Neural cell (in vitro differentiated cells): ENCODE measurements at regions not wholly inside any gene's neighbourhood (a gene's known extent, or its start where the extent isn't known, plus 50 kb on each side); places are given as distances from the start of the nearest gene placed in this dataset.

Source experiments
- H2AFZ ChIP-seq: fragments of 200-600, 300-800 bp; sonication (generic), shearing (Covaris generic); 2 replicates; pipeline ENCODE4 v1.6.0; 2014; ENCODE audit warnings: low read depth, mild to moderate bottlenecking, antibody characterized with exemption, low read length, moderate library complexity
- H3F3A ChIP-seq: fragments of 200-600 bp; shearing (Covaris generic); 2 replicates; pipeline ENCODE4 v1.6.1; 2016; ENCODE audit warnings: mild to moderate bottlenecking, moderate library complexity, mixed read lengths, antibody characterized with exemption, low read length; ENCODE audit not compliant: insufficient read depth, poor library complexity, severe bottlenecking
- H3K27ac ChIP-seq: fragments of 200-600, 300-800 bp; sonication (generic), shearing (Covaris generic); 2 replicates; pipeline ENCODE4 v1.5.1; 2014; ENCODE audit warnings: mild to moderate bottlenecking, low read length, moderate library complexity
- H3K27me3 ChIP-seq: fragments of 300-800, 200-600 bp; sonication (generic), shearing (Covaris generic); 2 replicates; pipeline ENCODE4 v1.6.0; 2014; ENCODE audit warnings: mild to moderate bottlenecking, low read depth, low read length, moderate library complexity; ENCODE audit not compliant: insufficient read depth
- H3K36me3 ChIP-seq: fragments of 300-800, 200-600 bp; sonication (generic), shearing (Covaris generic); 2 replicates; pipeline ENCODE4 v1.5.1; 2014; ENCODE audit warnings: mild to moderate bottlenecking, antibody characterized with exemption, low read length, moderate library complexity; ENCODE audit not compliant: insufficient read depth
- H3K4me2 ChIP-seq: fragments of 300-800, 200-600 bp; sonication (generic), shearing (Covaris generic); 2 replicates; pipeline ENCODE4 v1.6.0; 2014; ENCODE audit warnings: mild to moderate bottlenecking, low read length
- H3K4me3 ChIP-seq: fragments of 300-800, 200-600 bp; sonication (generic), shearing (Covaris generic); 2 replicates; pipeline ENCODE4 v1.5.1; 2014; ENCODE audit warnings: mild to moderate bottlenecking, low read length, moderate library complexity
- H3K79me2 ChIP-seq: fragments of 200-600 bp; shearing (Covaris generic); replicated peaks from 2 replicates; pipeline ENCODE4 v1.6.0; 2014; ENCODE audit warnings: mild to moderate bottlenecking, low read length, moderate library complexity; ENCODE audit not compliant: insufficient read depth
- H3K9ac ChIP-seq: fragments of 300-800, 200-600 bp; sonication (generic), shearing (Covaris generic); 2 replicates; pipeline ENCODE4 v1.6.1; 2016; ENCODE audit warnings: mild to moderate bottlenecking, low read length, mixed read lengths
- H3K9me2 ChIP-seq: fragments of 200-600 bp; shearing (Covaris generic); 2 replicates; pipeline ENCODE4 v1.6.1; 2016; ENCODE audit warnings: mild to moderate bottlenecking, low read length, mixed read lengths; ENCODE audit not compliant: insufficient read depth
- H3K9me3 ChIP-seq: fragments of 200-600, 300-800 bp; sonication (generic), shearing (Covaris generic); 2 replicates; pipeline ENCODE4 v1.6.1; 2016; ENCODE audit warnings: mild to moderate bottlenecking, mixed run types, low read length, moderate library complexity, mixed read lengths
- H4K20me1 ChIP-seq: fragments of 200-600 bp; shearing (Covaris generic); 2 replicates; pipeline ENCODE4 v1.6.1; 2016; ENCODE audit warnings: mild to moderate bottlenecking, mixed run types; ENCODE audit not compliant: insufficient read depth
- EP300 ChIP-seq: fragments of 450-650 bp; conservative IDR thresholded peaks from 2 replicates; pipeline ENCODE4 v1.6.1; 2014; ENCODE audit warnings: antibody characterized with exemption, mild to moderate bottlenecking, moderate library complexity; ENCODE audit not compliant: poor library complexity, severe bottlenecking
- EZH2 ChIP-seq: fragments of 200-600, 300-800 bp; shearing (Covaris generic), sonication (generic); IDR thresholded peaks from 2 replicates; pipeline ENCODE4 v1.6.1; 2014; ENCODE audit warnings: antibody characterized with exemption, low read length, borderline replicate concordance, mild to moderate bottlenecking; ENCODE audit not compliant: insufficient read depth, poor library complexity, severe bottlenecking
- MXI1 ChIP-seq: fragments of 450-650 bp; conservative IDR thresholded peaks from 2 replicates; pipeline ENCODE4 v1.6.1; 2014; ENCODE audit warnings: antibody characterized with exemption, mild to moderate bottlenecking; ENCODE audit not compliant: poor library complexity, severe bottlenecking
- POLR2AphosphoS5 ChIP-seq: IDR thresholded peaks from 2 replicates; pipeline ENCODE4 v1.6.1; 2012
- RAD21 ChIP-seq: fragments of 450-650 bp; conservative IDR thresholded peaks from 2 replicates; pipeline ENCODE4 v1.6.1; 2014; ENCODE audit warnings: antibody characterized with exemption, mild to moderate bottlenecking, moderate library complexity
- SMC3 ChIP-seq: fragments of 450-650 bp; conservative IDR thresholded peaks from 2 replicates; pipeline ENCODE4 v1.6.1; 2014; ENCODE audit warnings: antibody characterized with exemption, mild to moderate bottlenecking, moderate library complexity; ENCODE audit not compliant: poor library complexity
- TAF1 ChIP-seq: IDR thresholded peaks from 2 replicates; pipeline ENCODE4 v1.6.1; 2012; ENCODE audit warnings: low read depth
- TF ChIP-seq, protein P1 (sequence below): IDR thresholded peaks from 2 replicates; pipeline ENCODE4 v1.6.1; 2012; ENCODE audit warnings: borderline replicate concordance
- TF ChIP-seq, protein P2 (sequence below): fragments of 450-650 bp; IDR thresholded peaks from 2 replicates; pipeline ENCODE4 v1.5.1; 2014; ENCODE audit warnings: antibody characterized with exemption, mild to moderate bottlenecking, moderate library complexity; ENCODE audit not compliant: poor library complexity, severe bottlenecking

- Histone ChIP-seq H3K9me2 (no peaks in the 10 kb centered on the region), H3K4me3 (no peak overlapping the region), H3K4me2 (no peak overlapping the region), H3K36me3 (no peaks in the 10 kb centered on the region), H3K79me2 (no peaks in the 10 kb centered on the region), H4K20me1 (no peaks in the 10 kb centered on the region), H3K27ac (no peak overlapping the region), H3F3A (no peaks in the 10 kb centered on the region), H3K27me3 (no peaks in the 10 kb centered on the region), H2AFZ (no peak overlapping the region), H3K9me3 (no peaks in the 10 kb centered on the region), H3K9ac (no peak overlapping the region)
- no peak for TF ChIP-seq EZH2
- TF ChIP-seq, protein P1, sequence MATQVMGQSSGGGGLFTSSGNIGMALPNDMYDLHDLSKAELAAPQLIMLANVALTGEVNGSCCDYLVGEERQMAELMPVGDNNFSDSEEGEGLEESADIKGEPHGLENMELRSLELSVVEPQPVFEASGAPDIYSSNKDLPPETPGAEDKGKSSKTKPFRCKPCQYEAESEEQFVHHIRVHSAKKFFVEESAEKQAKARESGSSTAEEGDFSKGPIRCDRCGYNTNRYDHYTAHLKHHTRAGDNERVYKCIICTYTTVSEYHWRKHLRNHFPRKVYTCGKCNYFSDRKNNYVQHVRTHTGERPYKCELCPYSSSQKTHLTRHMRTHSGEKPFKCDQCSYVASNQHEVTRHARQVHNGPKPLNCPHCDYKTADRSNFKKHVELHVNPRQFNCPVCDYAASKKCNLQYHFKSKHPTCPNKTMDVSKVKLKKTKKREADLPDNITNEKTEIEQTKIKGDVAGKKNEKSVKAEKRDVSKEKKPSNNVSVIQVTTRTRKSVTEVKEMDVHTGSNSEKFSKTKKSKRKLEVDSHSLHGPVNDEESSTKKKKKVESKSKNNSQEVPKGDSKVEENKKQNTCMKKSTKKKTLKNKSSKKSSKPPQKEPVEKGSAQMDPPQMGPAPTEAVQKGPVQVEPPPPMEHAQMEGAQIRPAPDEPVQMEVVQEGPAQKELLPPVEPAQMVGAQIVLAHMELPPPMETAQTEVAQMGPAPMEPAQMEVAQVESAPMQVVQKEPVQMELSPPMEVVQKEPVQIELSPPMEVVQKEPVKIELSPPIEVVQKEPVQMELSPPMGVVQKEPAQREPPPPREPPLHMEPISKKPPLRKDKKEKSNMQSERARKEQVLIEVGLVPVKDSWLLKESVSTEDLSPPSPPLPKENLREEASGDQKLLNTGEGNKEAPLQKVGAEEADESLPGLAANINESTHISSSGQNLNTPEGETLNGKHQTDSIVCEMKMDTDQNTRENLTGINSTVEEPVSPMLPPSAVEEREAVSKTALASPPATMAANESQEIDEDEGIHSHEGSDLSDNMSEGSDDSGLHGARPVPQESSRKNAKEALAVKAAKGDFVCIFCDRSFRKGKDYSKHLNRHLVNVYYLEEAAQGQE, result no peak
- TF ChIP-seq SMC3, result no peak
- peak; percentile 95 for TF ChIP-seq EP300
- TF ChIP-seq POLR2AphosphoS5, result peak; percentile 76
- TF ChIP-seq TAF1, result no peak
- no peak for TF ChIP-seq RAD21
- no peak for TF ChIP-seq MXI1
- TF ChIP-seq, protein P2, sequence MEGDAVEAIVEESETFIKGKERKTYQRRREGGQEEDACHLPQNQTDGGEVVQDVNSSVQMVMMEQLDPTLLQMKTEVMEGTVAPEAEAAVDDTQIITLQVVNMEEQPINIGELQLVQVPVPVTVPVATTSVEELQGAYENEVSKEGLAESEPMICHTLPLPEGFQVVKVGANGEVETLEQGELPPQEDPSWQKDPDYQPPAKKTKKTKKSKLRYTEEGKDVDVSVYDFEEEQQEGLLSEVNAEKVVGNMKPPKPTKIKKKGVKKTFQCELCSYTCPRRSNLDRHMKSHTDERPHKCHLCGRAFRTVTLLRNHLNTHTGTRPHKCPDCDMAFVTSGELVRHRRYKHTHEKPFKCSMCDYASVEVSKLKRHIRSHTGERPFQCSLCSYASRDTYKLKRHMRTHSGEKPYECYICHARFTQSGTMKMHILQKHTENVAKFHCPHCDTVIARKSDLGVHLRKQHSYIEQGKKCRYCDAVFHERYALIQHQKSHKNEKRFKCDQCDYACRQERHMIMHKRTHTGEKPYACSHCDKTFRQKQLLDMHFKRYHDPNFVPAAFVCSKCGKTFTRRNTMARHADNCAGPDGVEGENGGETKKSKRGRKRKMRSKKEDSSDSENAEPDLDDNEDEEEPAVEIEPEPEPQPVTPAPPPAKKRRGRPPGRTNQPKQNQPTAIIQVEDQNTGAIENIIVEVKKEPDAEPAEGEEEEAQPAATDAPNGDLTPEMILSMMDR, result no peak
Measured at GRCh38 chr2:22623620-22624019, 761.4 kb upstream of the KLHL29 start.

DNA sequence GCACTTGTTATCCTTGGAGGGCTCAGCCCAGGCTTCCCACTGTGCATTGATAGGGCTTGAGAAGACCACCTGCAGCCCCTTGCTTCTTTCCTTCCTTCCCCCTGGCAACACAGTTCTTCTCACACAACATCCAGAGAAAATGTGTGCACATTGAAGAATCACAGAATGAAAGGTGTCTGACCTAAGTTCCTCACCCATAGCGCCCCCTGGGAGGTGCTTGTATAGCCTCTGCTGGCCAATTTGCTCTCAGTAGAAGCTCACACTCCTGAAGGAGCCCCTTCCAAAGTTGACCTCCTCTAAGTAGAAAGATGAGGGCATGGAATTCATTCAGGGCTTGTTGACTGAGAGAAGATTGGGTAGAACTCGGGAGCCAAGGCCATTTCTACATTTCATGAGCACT lies 758.4 kb upstream of the KLHL29 start:
- H3K9me3 ChIP-seq, result no peaks in the 10 kb centered on the region
- no peaks in the 10 kb centered on the region for H3K27me3 ChIP-seq
- H3K9me2 ChIP-seq, result no peaks in the 10 kb centered on the region
- H3F3A ChIP-seq, result no peaks in the 10 kb centered on the region
- no peak overlapping the region for H3K9ac ChIP-seq
- H4K20me1 ChIP-seq, result no peaks in the 10 kb centered on the region
- no peaks in the 10 kb centered on the region for H3K79me2 ChIP-seq
- H3K27ac ChIP-seq, result no peak overlapping the region
- TF ChIP-seq MXI1, result no peak
- TF ChIP-seq, protein P2, result peak; percentile 35
- no peak overlapping the region for H3K4me3 ChIP-seq
- H3K36me3 ChIP-seq, result no peaks in the 10 kb centered on the region
- no peak overlapping the region for H2AFZ ChIP-seq
- H3K4me2 ChIP-seq, result no peak overlapping the region
